H1 (cell line): ENCODE measurements at regions not wholly inside any gene's neighbourhood (a gene's known extent, or its start where the extent isn't known, plus 50 kb on each side); places are given as distances from the start of the nearest gene placed in this dataset.

Experiments
- CHD7 ChIP-seq: fragments of 300-600 bp; sonication (generic); IDR thresholded peaks from 2 replicates; pipeline ENCODE4 v1.7.1; 2012; ENCODE audit warnings: low read length, moderate library complexity, mild to moderate bottlenecking, inconsistent platforms; ENCODE audit not compliant: insufficient replicate concordance
- GTF2F1 ChIP-seq: IDR thresholded peaks from 2 replicates; pipeline ENCODE4 v1.6.1; 2012; ENCODE audit warnings: low read depth, low read length, improper control_type of control experiment, borderline replicate concordance

DNA sequence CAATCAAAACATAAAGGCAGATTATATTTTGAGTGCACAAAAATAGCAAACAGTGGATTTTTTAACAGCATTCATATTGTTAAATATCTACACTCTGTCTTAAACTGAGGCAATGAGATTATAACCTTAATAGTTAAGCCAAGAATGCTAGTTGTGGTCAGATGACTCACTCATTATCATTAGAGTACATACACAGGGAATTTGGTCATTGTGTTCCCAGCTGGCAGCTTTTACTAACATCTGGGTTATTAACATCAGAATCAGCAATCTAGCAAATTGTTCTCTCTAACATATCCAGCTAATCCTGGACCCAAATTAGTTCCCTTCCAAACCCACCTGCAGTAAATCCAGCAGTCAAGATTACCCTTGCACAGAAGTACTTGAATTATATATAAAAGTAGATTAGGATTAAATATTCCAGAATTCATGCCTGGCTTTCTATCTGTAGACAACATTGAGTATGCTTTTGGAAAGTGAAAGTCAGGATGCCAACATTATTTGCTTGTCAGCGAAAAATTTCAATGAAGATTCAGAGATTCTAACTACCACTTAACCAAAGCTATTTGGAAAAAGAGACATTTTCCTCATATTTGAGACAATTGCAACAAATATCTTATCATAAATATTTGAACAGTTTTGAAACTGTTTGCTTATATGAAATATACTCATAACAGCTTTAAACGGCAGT, 1035.6 kb upstream of the PHF14 start (continued):
- TF ChIP-seq CHD7 (no peak), GTF2F1 (no peak)
